ENCODE measurements at regions not wholly inside any gene's neighbourhood (a gene's known extent, or its start where the extent isn't known, plus 50 kb on each side); places are given as distances from the start of the nearest gene placed in this dataset.

- TF ChIP-seq EZH2 (IDR thresholded peaks at IDR 0.05; ENCODE audit: borderline replicate concordance, low read length) (no peak), CTCF (IDR thresholded peaks at IDR 0.05; ENCODE audit: low read length) (no peak)
Measured at GRCh38 chr9:84466580-84467285, 126.2 kb upstream of the SLC28A3 start.

Measured in OCI-LY1 (cell line).